Small intestine (tissue), 7 donors: ENCODE measurements at regions not wholly inside any gene's neighbourhood (a gene's known extent, or its start where the extent isn't known, plus 50 kb on each side); places are given as distances from the start of the nearest gene placed in this dataset.
A peak's percentile ranks its signal among the peaks of the same experiment; 100 is the strongest.

Experiments
- DNase-seq, 2 donors: peaks; one replicate each; pipeline versions ENCODE4 v3.0.0 to v3.0.0-alpha.2; 2013
- FAIRE-seq: peaks from 2 replicates; lab custom pipeline; 2012; peaks lifted over from hg19 to GRCh38; lab: Jason Lieb, UNC
- H3K27ac ChIP-seq, 3 donors: one replicate each; pipeline ENCODE4 v1.5.1; 2013; ENCODE audit warnings: low read length in 2 of 3, mild to moderate bottlenecking in 2 of 3, control low read depth in 1 of 3, inconsistent platforms in 1 of 3, low read depth in 1 of 3, moderate library complexity in 1 of 3
- H3K27me3 ChIP-seq, 3 donors: one replicate each; pipeline ENCODE4 v1.6.1; 2013; ENCODE audit warnings: low read length in 3 of 3, inconsistent platforms in 1 of 3; ENCODE audit not compliant: control insufficient read depth in 3 of 3, insufficient read depth in 3 of 3
- H3K36me3 ChIP-seq, 3 donors: one replicate each; pipeline ENCODE4 v1.6.1; 2013; ENCODE audit warnings: low read length in 3 of 3, inconsistent platforms in 1 of 3, low read depth in 1 of 3, mild to moderate bottlenecking in 1 of 3, moderate library complexity in 1 of 3; ENCODE audit not compliant: control insufficient read depth in 3 of 3, insufficient read depth in 2 of 3
- H3K4me1 ChIP-seq, 3 donors: one replicate each; pipeline ENCODE4 v1.6.1; 2013; ENCODE audit warnings: low read length in 2 of 3, inconsistent platforms in 1 of 3, low read depth in 1 of 3, mild to moderate bottlenecking in 1 of 3, moderate library complexity in 1 of 3; ENCODE audit not compliant: control insufficient read depth in 3 of 3, insufficient read depth in 2 of 3
- H3K4me3 ChIP-seq, 3 donors: one replicate each; pipeline ENCODE4 v1.5.1; 2013; ENCODE audit warnings: low read length in 3 of 3, control low read depth in 1 of 3, inconsistent platforms in 1 of 3, low read depth in 1 of 3, mild to moderate bottlenecking in 1 of 3, moderate library complexity in 1 of 3
- H3K9me3 ChIP-seq, 2 donors: one replicate each; pipeline ENCODE4 v1.6.1; 2013; ENCODE audit warnings: low read depth in 1 of 2, low read length in 1 of 2; ENCODE audit not compliant: control insufficient read depth in 2 of 2, insufficient read depth in 1 of 2
- WGBS, 3 donors: extraction: QIAGEN DNeasy Blood & Tissue Kit; methylation state at CpG; one replicate each; pipeline ENCODE4 v1.1.7; 2013; 5-methylcytosine and 5-hydroxymethylcytosine counted together
- donor health status: healthy with polysubstance abuse.
- donor health status: control.
- donor health status: control.
- donor health status: Bipolar disorder and iron deficiency.
- donor health status: healthy.

DNA sequence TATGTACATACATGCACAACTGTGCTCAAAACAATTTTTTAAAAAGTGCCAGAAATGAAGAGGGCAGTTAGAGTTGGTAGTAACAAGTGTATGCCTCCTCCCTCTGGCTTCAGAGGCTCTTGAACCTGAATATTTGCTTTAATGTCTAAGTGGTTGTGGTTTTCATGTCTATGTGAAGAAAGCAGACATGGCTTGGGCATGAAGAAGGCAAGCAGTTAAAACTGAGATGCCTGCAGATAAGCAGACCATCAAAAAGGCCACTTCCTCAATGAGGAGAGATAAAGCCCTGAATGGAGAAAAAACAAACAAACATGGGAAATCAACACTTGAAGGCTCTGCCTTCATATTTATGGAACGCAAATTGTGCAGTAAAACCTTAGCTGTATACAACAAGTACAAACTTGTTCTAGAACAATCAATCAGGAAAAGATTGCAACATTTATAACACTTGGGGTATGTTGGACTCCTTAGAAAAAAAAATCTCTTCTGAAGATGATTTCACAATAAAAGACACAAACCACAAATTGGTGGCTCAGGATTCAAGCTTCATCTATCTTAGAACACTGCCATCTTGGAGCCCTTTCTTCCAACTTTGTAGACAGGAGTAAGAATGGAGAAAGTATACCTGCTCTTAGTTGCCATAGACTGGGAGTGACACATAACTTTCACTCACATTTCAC lies 52.7 kb upstream of the PLA2G4A start:
- 75 to 86% (median 86%) methylated on average over 1 of the region's 1 CpG for WGBS, 3 donors
- no peaks in the 10 kb centered on the region for H3K9me3 ChIP-seq
- H3K4me1 ChIP-seq, result no peaks in the 10 kb centered on the region
- H3K27ac ChIP-seq, result no peak overlapping the region
- FAIRE-seq (no peak), DNase-seq (no peak)
- no peak overlapping the region for H3K4me3 ChIP-seq
- no peaks in the 10 kb centered on the region for H3K27me3 ChIP-seq
- no peaks in the 10 kb centered on the region for H3K36me3 ChIP-seq

DNA sequence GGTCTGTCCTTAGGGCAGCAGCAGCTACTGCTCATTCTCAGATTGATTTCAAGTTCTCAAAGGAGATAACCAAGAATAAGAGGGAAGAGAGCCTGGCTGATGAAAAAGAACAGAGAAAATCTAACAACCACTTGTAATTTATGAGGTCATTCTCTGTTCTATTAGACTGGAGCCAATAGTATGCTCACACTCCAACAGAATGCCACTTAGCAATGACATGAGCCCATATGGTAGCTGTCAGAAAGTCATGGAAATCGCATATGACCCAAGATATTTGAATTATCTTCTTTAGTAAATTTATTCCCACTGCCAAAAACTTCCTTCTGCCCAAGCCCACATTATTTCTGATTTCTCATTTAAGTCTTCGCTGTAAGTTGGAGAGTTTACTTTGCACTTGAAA lies 53.7 kb upstream of the PLA2G4A start:
- H3K36me3 ChIP-seq, result no peaks in the 10 kb centered on the region
- no peaks in the 10 kb centered on the region for H3K9me3 ChIP-seq
- H3K27ac ChIP-seq, result no peak overlapping the region
- DNase-seq (no peak), FAIRE-seq (no peak)
- no peak overlapping the region for H3K4me3 ChIP-seq
- 67 to 96% (median 87%) methylated on average over 2 of the region's 2 CpGs for WGBS, 3 donors
- H3K4me1 ChIP-seq, result no peaks in the 10 kb centered on the region
- H3K27me3 ChIP-seq, result no peaks in the 10 kb centered on the region

DNA sequence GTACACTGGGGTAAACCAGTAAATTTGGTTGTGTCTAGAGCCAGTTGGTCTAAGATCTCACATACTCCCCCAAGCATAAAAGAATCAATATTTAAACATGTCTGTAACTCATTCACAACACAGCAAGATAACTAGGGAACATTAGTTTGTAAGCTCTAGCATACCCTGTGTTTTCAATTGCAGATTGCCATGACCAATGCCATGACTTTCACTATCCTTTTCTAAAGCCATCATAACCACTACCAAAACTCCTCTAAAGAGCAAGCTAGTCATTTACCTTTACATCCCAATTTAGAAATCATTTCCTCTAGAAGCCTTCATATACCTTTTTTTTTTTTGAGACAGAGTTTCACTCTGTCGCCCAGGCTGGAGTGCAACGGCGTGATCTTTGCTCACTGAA lies 56.5 kb upstream of the PLA2G4A start:
- no peak for DNase-seq
- Histone ChIP-seq H3K27ac (no peak overlapping the region), H3K36me3 (no peaks in the 10 kb centered on the region), H3K4me3 (no peak overlapping the region), H3K4me1 (no peaks in the 10 kb centered on the region), H3K27me3 (no peaks in the 10 kb centered on the region), H3K9me3 (no peaks in the 10 kb centered on the region)
- no peak for FAIRE-seq
- WGBS, 3 donors, result 86 to 96% (median 92%) methylated on average over 3 of the region's 3 CpGs

DNA sequence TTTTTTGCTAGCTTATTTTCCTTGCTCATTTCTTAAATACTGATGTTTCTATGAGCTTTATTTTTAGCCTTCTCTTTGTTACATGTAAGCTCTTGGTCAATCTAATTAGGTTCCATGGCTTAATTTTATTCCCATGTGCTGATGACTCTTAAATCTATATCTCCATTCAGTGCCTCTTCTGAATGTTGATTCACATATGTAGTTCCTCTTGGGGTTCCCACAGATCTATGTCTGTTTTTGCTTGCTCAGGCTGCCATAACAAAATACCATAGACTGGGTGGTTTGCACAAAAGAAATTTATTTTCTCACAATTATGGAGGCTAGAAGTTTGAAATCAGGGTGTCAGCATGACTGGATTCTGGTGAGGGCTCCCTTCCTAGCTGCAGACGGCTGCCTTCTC lies 58.3 kb upstream of the PLA2G4A start:
- Histone ChIP-seq H3K4me3 (no peak overlapping the region), H3K27ac (no peak overlapping the region), H3K27me3 (no peaks in the 10 kb centered on the region), H3K36me3 (no peaks in the 10 kb centered on the region), H3K9me3 (no peaks in the 10 kb centered on the region), H3K4me1 (no peaks in the 10 kb centered on the region)
- DNase-seq, result no peak
- no peak for FAIRE-seq
- whole genome bisulfite sequencing, 3 donors, result 92 to 100% (median 100%) methylated on average over 1 of the region's 1 CpG

DNA sequence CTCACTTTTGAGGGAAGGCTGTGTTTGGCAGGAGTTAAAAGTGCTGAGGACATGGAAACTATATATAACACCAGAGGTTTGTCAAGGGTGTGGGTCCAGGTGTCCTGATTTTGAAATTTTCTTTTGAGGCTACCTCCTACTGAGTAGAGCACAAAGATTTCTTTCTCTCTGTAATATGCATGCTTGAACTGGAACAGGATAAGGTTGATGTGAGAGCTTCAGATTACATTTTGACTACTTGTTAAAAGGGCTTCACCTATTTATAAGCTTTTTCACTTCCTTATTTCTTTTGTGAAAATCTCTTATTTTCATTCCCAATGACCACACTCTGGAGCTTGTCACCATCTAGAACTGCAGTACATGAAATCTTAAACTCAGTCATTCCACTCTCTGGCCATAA lies 59.8 kb upstream of the PLA2G4A start:
- Histone ChIP-seq H3K4me1 (no peaks in the 10 kb centered on the region), H3K4me3 (no peak overlapping the region), H3K27ac (no peak overlapping the region), H3K36me3 (no peaks in the 10 kb centered on the region), H3K9me3 (no peaks in the 10 kb centered on the region), H3K27me3 (no peaks in the 10 kb centered on the region)
- no peak for DNase-seq
- no peak for FAIRE-seq

DNA sequence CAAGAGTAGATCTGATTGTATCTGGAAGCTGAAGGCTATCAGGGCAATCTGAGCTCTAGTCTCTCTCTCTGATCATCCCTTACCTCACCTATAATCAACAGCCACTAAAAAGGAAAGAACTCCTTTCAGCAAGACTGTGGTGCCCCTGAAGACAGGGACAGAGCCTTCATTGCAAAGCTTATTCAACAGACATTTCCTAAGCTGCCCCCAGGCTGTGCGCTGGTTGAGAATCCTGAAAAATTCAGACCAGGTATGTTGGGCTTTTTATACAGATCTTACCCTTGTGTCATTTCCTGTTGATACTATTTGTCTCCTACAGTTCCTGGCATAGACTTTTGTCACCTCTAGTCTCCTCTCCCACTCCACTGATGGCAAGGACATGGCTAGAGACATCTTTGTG lies 63.3 kb upstream of the PLA2G4A start:
- WGBS, 3 donors, result 96 to 100% (median 96%) methylated on average over 1 of the region's 1 CpG
- no peak for FAIRE-seq

DNA sequence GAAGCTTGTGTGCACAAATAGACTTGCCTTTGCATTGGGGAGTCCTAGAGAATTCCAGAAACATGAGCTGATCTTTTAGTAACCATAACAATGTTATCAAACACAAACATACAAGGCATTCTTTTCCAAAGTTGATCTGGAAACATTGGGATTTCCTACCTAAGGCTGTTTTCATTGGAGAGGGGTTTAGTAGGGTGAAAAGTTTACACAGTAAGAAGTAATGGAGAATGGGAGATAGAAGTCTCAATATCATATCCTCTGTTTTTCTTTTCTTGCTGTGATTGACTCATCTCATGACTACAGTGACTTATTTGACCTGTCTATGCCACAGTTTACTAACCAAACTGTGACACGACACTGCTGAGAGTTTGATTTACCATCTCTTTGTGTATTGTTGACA lies 65.6 kb upstream of the PLA2G4A start:
- DNase-seq (peak in 1 of 2 donors; percentile 6), FAIRE-seq (no peak)
- Histone ChIP-seq H3K4me3 (no peak overlapping the region), H3K4me1 (no peaks in the 10 kb centered on the region), H3K27ac (no peak overlapping the region), H3K36me3 (no peaks in the 10 kb centered on the region), H3K27me3 (no peaks in the 10 kb centered on the region), H3K9me3 (no peaks in the 10 kb centered on the region)
- WGBS, 3 donors, result 48 to 70% (median 52%) methylated on average over 1 of the region's 1 CpG

More for the DNA sequence above, 63.3 kb upstream of the PLA2G4A start:
- H3K27me3 ChIP-seq, result no peaks in the 10 kb centered on the region
- no peaks in the 10 kb centered on the region for H3K4me1 ChIP-seq
- no peaks in the 10 kb centered on the region for H3K9me3 ChIP-seq
- DNase-seq, result no peak
- H3K27ac ChIP-seq, result no peak overlapping the region
- H3K4me3 ChIP-seq, result no peak overlapping the region
- H3K36me3 ChIP-seq, result no peaks in the 10 kb centered on the region

DNA sequence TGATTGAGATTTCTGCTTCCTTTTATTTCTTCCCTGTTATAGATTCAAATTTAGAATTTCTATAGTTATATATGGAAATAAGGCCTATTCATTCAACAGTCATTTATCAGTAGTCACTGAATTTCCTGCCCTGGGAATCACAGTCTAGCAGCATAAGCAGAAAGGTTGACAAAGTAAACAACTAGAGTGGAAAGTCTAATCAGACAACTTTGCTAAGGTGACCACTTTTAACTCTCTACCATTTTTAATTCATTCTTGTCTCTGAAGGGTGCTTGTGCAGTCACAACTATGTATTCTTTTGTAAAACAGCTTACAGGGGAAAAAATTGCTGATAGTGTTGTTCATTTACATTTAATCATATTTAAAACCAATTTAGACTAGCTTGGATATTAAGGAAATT lies 66.1 kb upstream of the PLA2G4A start:
- Histone ChIP-seq H3K9me3 (no peaks in the 10 kb centered on the region), H3K4me3 (no peak overlapping the region), H3K27ac (no peak overlapping the region), H3K36me3 (no peaks in the 10 kb centered on the region), H3K27me3 (no peaks in the 10 kb centered on the region), H3K4me1 (no peaks in the 10 kb centered on the region)
- DNase-seq (peak in 1 of 2 donors; percentile 11), FAIRE-seq (no peak)

DNA sequence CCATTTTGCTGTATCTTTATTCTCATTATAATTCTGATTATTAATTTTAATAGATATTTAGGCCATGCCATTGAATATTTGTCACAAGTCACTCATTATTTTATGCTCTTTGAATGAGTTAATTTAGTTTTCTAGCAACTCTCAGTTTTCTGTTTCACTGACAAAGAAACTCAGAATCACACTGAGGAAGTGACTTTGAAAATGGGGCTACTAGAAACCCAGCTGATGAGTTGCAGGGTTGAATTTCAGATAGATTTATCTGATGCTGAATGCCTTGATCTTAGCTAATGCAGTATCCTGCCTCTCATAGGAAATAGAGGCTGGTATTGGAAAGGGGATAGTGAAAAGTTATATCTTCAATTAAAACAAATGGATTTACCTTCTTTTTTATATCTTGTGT lies 67.4 kb upstream of the PLA2G4A start:
- Histone ChIP-seq H3K4me3 (no peak overlapping the region), H3K36me3 (no peaks in the 10 kb centered on the region), H3K27ac (no peak overlapping the region), H3K4me1 (no peaks in the 10 kb centered on the region), H3K9me3 (no peaks in the 10 kb centered on the region), H3K27me3 (no peaks in the 10 kb centered on the region)
- FAIRE-seq, result no peak
- DNase-seq, result no peak
